Heart left ventricle (tissue), 16 donors: ENCODE measurements at regions not wholly inside any gene's neighbourhood (a gene's known extent, or its start where the extent isn't known, plus 50 kb on each side); places are given as distances from the start of the nearest gene placed in this dataset.

Experiments
- ATAC-seq, 4 donors: fragments of 200-7000 bp; cut with Tn5 transposase; one replicate each; pipeline ENCODE4 v1.9.1; 2020 to 2022; ENCODE audit warnings: moderate library complexity in 4 of 4, mild to moderate bottlenecking in 3 of 4, moderate number of reproducible peaks in 1 of 4
- DNase-seq, 5 donors: peaks; one replicate each; pipeline ENCODE4 v3.0.0-alpha.2; 2020
- H3K27ac ChIP-seq, 12 donors: fragments of 200-600 bp; sonication (generic) in 4 of 12; one replicate each; pipeline versions ENCODE4 v1.5.0 to v1.8.0; 2016 to 2022; ENCODE audit warnings: mild to moderate bottlenecking in 2 of 12
- H3K27me3 ChIP-seq, 9 donors: fragments of 200-600 bp; sonication (generic) in 2 of 9; one replicate each; pipeline versions ENCODE4 v1.5.1 to v1.8.0; 2016 to 2022; ENCODE audit warnings: mild to moderate bottlenecking in 3 of 9
- H3K36me3 ChIP-seq, 9 donors: fragments of 200-600 bp; sonication (generic) in 2 of 9; one replicate each; pipeline versions ENCODE4 v1.5.0 to v1.8.0; 2018 to 2022; ENCODE audit warnings: mild to moderate bottlenecking in 2 of 9
- H3K4me1 ChIP-seq, 12 donors: fragments of 200-600 bp; sonication (generic) in 4 of 12; one replicate each; pipeline versions ENCODE4 v1.5.0 to v1.8.0; 2016 to 2022; ENCODE audit warnings: mild to moderate bottlenecking in 3 of 12
- H3K4me3 ChIP-seq, 12 donors: fragments of 200-600 bp; sonication (generic) in 4 of 12; one replicate each; pipeline versions ENCODE4 v1.5.0 to v1.8.0; 2017 to 2022; ENCODE audit warnings: mild to moderate bottlenecking in 9 of 12, moderate library complexity in 4 of 12
- H3K9me3 ChIP-seq, 12 donors: fragments of 200-600 bp; sonication (generic) in 4 of 12; one replicate each; pipeline versions ENCODE4 v1.5.0 to v1.8.0; 2016 to 2022; ENCODE audit warnings: mild to moderate bottlenecking in 1 of 12
- POLR2A ChIP-seq, 2 donors: fragments of 450-650 bp; IDR thresholded peaks; one replicate each; pipeline ENCODE4 v1.6.1; 2017; ENCODE audit warnings: antibody characterized with exemption in 2 of 2, mild to moderate bottlenecking in 2 of 2, moderate library complexity in 2 of 2
- WGBS, 4 donors: extraction: QIAGEN DNeasy Blood & Tissue Kit in 2 of 4; methylation state at CpG; one replicate each; pipeline versions ENCODE4 v1.1.5 to v1.1.7; 2013 to 2018; 5-methylcytosine and 5-hydroxymethylcytosine counted together
- intact Hi-C, 10 donors: fragments of 100-400 bp; cut with DNase I; formaldehyde crosslinking; loops; one replicate each; pipeline versions ENCODE4 v1.11.1 to v1.14.2; 2022
- TF ChIP-seq, protein P1 (sequence below), 12 donors: fragments of 200-600 bp; sonication (generic) in 4 of 12; IDR thresholded peaks; one replicate each; pipeline versions ENCODE4 v1.5.0 to v1.8.0; 2018 to 2022; ENCODE audit warnings: antibody characterized with exemption in 12 of 12, mild to moderate bottlenecking in 5 of 12
- donor health status: ischemic (EF 13 %, LVEDD 7.1; RV severe dilation, severe dysfunction).
- donor health status: healthy with polysubstance abuse.
- donor health status: DM: no; HTN: yes; CAD: no.
- donor health status: DM: no; HTN: no; CAD: no.
- donor health status: ischemic (EF 25% LVEDD 6.9; RV normal size, moderate dysfunction).
- donor health status: ischemic (EF 25% LVEDD 5.7; RV mildly dilated, moderate dysfunction).
- donor health status: healthy.
- donor health status: DM: yes; HTN: yes; CAD: no.
- donor health status: ischemic (EF 35%, LVEDD 5.7; RV mildly dilated, moderate dysfunction).
- donor health status: nonischemic (EF 11% LVEDD 7.7; RV severe dilation, severe dysfunction).
- donor health status: DM: yes; HTN: yes; CAD: no.
- donor health status: PGD.
- donor health status: ischemic (EF 29% LVEDD 5.4; RV normal size, mild dysfunction).
- donor health status: nonischemic (EF 23%, LVEDD 6.1; RV moderate dilation, normal function).

GRCh38 chr11:133787379-133788141, 57.8 kb downstream of the SPATA19 start:
- DNase-seq (peak in 4 of 5 donors; percentile 22 to 76 (median 58)), ATAC-seq (peak; percentile 69 to 91 (median 74))
- peaks cover 0 to 40% (median 8%) of the 10 kb centered on the region in 9 donors for H3K27me3 ChIP-seq
- no peak for TF ChIP-seq POLR2A (IDR thresholded peaks at IDR 0.05)
- TF ChIP-seq, protein P1, sequence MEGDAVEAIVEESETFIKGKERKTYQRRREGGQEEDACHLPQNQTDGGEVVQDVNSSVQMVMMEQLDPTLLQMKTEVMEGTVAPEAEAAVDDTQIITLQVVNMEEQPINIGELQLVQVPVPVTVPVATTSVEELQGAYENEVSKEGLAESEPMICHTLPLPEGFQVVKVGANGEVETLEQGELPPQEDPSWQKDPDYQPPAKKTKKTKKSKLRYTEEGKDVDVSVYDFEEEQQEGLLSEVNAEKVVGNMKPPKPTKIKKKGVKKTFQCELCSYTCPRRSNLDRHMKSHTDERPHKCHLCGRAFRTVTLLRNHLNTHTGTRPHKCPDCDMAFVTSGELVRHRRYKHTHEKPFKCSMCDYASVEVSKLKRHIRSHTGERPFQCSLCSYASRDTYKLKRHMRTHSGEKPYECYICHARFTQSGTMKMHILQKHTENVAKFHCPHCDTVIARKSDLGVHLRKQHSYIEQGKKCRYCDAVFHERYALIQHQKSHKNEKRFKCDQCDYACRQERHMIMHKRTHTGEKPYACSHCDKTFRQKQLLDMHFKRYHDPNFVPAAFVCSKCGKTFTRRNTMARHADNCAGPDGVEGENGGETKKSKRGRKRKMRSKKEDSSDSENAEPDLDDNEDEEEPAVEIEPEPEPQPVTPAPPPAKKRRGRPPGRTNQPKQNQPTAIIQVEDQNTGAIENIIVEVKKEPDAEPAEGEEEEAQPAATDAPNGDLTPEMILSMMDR (IDR thresholded peaks at IDR 0.05), result no peak
- H3K4me1 ChIP-seq, result peaks cover 0 to 8% (median 0%) of the 10 kb centered on the region in 12 donors
- intact Hi-C loops, result loop anchor here in 1 of 10 donors (5.0 kb wide), 1 partner anchor 75 kb away; no protein-coding TSS in a partner anchor
- no peak overlapping the region for H3K27ac ChIP-seq
- H3K36me3 ChIP-seq, result no peaks in the 10 kb centered on the region
- 11 to 25% (median 20%) methylated on average over 18 to 47 of the region's 47 CpGs for WGBS, 4 donors
- H3K9me3 ChIP-seq, result no peaks in the 10 kb centered on the region
- H3K4me3 ChIP-seq, result peak overlapping the region in 9 of 12 donors; percentile 24 to 49 (median 35)

DNA sequence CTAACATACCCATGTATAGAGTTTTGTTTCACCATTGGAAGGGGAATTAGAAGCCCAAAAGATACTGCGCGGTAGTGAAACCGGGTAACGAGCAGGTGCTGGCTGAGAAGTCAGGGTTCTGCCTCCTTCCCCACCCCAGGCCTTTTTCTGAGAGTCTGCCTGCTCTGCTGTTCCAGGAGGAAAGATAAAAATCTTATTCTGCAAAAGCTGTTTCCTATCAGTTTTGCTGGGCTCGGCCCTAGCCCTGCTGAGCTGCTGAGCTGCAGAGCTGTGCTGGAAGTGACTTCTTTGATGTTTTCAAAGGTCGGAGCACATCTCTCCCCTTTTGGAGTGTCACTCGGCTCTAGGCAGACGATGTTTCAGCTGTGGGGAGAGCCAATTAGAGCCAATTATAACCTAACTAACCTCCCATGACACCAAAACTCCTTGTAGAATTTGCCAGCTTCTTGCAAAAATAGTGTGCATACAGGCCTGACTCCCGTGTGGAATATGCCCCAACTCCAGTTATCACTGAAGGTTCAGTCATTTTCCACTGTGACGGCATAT, 59.4 kb downstream of the SPATA19 start:
- ATAC-seq, result no peak

GRCh38 chr11:133784359-133784758, 61.0 kb downstream of the SPATA19 start:
- 84 to 94% (median 88%) methylated on average over 6 of the region's 6 CpGs for WGBS, 4 donors
- intact Hi-C loops, result no loop called here
- H3K4me1 ChIP-seq, result peaks cover 0 to 8% (median 0%) of the 10 kb centered on the region in 12 donors

More for the DNA sequence above, 59.4 kb downstream of the SPATA19 start:
- Histone ChIP-seq H3K27ac (no peak overlapping the region), H3K4me3 (no peak overlapping the region), H3K4me1 (peaks cover 0 to 8% (median 0%) of the 10 kb centered on the region in 12 donors), H3K27me3 (peaks cover 0 to 39% (median 8%) of the 10 kb centered on the region in 9 donors), H3K36me3 (no peaks in the 10 kb centered on the region), H3K9me3 (no peaks in the 10 kb centered on the region)
- 67 to 72% (median 70%) methylated on average over 10 of the region's 10 CpGs for WGBS, 4 donors
- no peak for DNase-seq
- intact Hi-C loops, result loop anchor here in 1 of 10 donors (5.0 kb wide), 1 partner anchor 74 kb away; no protein-coding TSS in a partner anchor
- TF ChIP-seq POLR2A (IDR thresholded peaks at IDR 0.05), result no peak
- TF ChIP-seq, protein P1 (IDR thresholded peaks at IDR 0.05), result no peak

More at GRCh38 chr11:133784359-133784758, 61.0 kb downstream of the SPATA19 start:
- H3K36me3 ChIP-seq, result no peaks in the 10 kb centered on the region
- DNase-seq (no peak), ATAC-seq (no peak)
- peaks cover 0 to 24% (median 5%) of the 10 kb centered on the region in 9 donors for H3K27me3 ChIP-seq
- no peak overlapping the region for H3K4me3 ChIP-seq
- TF ChIP-seq POLR2A (IDR thresholded peaks at IDR 0.05), result no peak
- TF ChIP-seq, protein P1 (IDR thresholded peaks at IDR 0.05), result no peak
- no peaks in the 10 kb centered on the region for H3K9me3 ChIP-seq
- H3K27ac ChIP-seq, result no peak overlapping the region
